NB4 (cell line): ENCODE measurements at regions not wholly inside any gene's neighbourhood (a gene's known extent, or its start where the extent isn't known, plus 50 kb on each side); places are given as distances from the start of the nearest gene placed in this dataset.

Experiments
- DNase-seq: peaks from one replicate; pipeline ENCODE4 v3.0.0; 2010; ENCODE audit warnings: low read depth
- H3K4me3 ChIP-seq: one replicate; pipeline ENCODE4 v1.5.1; 2011; ENCODE audit warnings: mild to moderate bottlenecking, low read depth, low read length, moderate library complexity
- MAX ChIP-seq: IDR thresholded peaks from 2 replicates; pipeline ENCODE4 v1.6.1; 2011; ENCODE audit warnings: low read depth, low read length
- MYC ChIP-seq: IDR thresholded peaks from 2 replicates; pipeline ENCODE4 v1.6.1; 2011; ENCODE audit warnings: low read depth, low read length
- POLR2A ChIP-seq: IDR thresholded peaks from 2 replicates; pipeline ENCODE4 v1.6.1; 2011; ENCODE audit warnings: mild to moderate bottlenecking; ENCODE audit not compliant: insufficient read length; ENCODE audit errors: extremely low read depth
- TF ChIP-seq, protein P1 (sequence below): IDR thresholded peaks from one replicate; pipeline ENCODE4 v1.5.1; 2012; ENCODE audit warnings: low read depth, low read length

DNA sequence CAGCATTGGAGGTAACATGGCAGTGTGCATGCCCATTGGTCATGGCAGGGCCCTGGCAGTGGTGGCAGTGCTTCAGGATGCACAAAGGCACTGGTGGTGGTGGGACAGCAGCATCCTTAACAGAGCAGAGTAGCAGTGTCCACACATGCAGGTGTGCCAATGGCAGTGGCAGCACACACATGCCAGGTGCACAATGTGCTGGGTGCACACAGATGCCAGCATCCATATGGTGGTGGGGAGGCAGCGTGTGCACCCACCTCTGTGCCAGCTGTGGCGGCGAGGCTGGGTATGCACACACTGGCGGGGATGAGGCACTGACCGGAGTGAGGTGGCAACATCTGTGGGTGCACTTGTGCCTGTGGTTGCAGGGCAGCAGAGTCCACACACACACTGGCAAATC lies 150.6 kb downstream of the SI start:
- TF ChIP-seq MYC (no peak), POLR2A (no peak), MAX (no peak)
- TF ChIP-seq, protein P1, sequence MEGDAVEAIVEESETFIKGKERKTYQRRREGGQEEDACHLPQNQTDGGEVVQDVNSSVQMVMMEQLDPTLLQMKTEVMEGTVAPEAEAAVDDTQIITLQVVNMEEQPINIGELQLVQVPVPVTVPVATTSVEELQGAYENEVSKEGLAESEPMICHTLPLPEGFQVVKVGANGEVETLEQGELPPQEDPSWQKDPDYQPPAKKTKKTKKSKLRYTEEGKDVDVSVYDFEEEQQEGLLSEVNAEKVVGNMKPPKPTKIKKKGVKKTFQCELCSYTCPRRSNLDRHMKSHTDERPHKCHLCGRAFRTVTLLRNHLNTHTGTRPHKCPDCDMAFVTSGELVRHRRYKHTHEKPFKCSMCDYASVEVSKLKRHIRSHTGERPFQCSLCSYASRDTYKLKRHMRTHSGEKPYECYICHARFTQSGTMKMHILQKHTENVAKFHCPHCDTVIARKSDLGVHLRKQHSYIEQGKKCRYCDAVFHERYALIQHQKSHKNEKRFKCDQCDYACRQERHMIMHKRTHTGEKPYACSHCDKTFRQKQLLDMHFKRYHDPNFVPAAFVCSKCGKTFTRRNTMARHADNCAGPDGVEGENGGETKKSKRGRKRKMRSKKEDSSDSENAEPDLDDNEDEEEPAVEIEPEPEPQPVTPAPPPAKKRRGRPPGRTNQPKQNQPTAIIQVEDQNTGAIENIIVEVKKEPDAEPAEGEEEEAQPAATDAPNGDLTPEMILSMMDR: no peak

DNA sequence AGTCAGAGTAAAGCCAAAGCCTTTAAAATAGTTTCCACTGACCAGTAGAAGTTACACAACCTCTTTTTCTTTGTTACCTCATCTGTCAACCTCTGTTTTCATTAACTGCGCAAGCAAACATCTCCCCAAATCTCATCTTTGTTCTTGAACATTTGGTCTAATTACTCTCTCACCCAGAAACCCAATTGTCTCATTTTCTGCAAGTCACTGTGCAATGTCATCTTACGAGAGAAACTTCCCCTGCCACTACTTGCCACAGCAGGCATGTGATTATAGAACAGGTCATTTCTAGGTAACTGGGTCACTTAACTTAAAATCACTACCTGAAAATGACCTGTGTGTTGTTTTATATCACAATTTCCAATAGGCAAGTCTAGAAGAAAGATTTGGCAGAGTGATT lies 159.4 kb downstream of the SI start:
- no peak overlapping the region for H3K4me3 ChIP-seq
- no peak for DNase-seq
- TF ChIP-seq MAX (no peak), POLR2A (no peak), MYC (no peak)
- TF ChIP-seq, protein P1: no peak

More for the DNA sequence above, 150.6 kb downstream of the SI start:
- no peak overlapping the region for H3K4me3 ChIP-seq
- DNase-seq: no peak

DNA sequence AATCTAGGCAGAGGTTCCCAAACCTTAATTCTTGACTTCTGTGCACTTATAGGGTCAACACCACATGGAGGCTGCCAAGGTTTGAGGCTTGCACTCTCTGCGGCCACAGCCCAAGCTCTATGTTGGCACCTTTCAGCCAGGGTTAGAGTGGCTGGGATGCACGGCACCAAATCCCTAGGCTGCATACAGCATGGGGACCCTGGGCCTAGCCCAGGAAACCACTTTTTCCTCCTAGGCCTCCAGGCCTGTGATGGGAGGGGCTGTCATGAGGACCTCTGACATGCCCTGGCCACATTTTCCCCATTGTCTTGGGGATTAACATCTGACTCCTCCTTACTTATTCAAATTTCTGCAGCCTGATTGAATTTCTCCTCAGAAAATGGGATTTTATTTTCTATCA lies 165.4 kb downstream of the SI start:
- no peak overlapping the region for H3K4me3 ChIP-seq
- no peak for TF ChIP-seq MYC
- TF ChIP-seq, protein P1: no peak
- TF ChIP-seq POLR2A: no peak
- TF ChIP-seq MAX: no peak

GRCh38 chr3:164903820-164904451 lies 174.4 kb downstream of the SI start:
- no peak overlapping the region for H3K4me3 ChIP-seq
- no peak for TF ChIP-seq MAX
- no peak for TF ChIP-seq MYC
- no peak for TF ChIP-seq POLR2A
- TF ChIP-seq, protein P1: no peak
- DNase-seq: no peak

More for the DNA sequence above, 165.4 kb downstream of the SI start:
- DNase-seq: no peak

DNA sequence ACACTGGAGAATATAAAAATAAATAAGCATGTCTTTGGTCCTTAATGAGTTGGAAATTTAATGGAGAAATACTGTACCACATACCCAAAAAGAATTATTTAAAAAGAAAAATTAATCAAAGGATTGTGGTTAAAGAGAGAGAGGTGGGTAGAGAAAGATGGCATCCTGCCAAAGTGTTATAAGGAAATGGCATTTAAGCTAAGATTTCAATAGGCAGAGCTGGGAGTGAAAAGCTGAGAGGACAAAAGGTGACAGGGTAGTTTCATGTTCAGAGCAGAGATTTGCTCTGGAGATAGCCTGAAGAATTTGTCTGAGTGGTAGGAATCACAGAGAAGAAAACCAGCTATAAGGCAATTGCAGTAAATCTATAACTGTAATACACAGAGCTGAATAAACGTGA lies 181.0 kb downstream of the SI start:
- DNase-seq: no peak
- TF ChIP-seq POLR2A: no peak
- TF ChIP-seq, protein P1: no peak
- TF ChIP-seq MYC: no peak
- TF ChIP-seq MAX: no peak
- H3K4me3 ChIP-seq: no peak overlapping the region
